Pons (tissue), 1 donor: ENCODE measurements at regions not wholly inside any gene's neighbourhood (a gene's known extent, or its start where the extent isn't known, plus 50 kb on each side); places are given as distances from the start of the nearest gene placed in this dataset.
"Not testable (repeated sequence)": the region's sequence is repeated elsewhere in the genome, so short reads cannot be mapped to it uniquely, and the experiment has no call there.

Experiments
- DNase-seq: peaks from one replicate; pipeline ENCODE4 v3.0.0-alpha.2; 2016; ENCODE audit warnings: low spot score

GRCh38 chr11:13169709-13170108 is 107.9 kb upstream of the BMAL1 start:
- DNase-seq = no peak

GRCh38 chr11:13174090-13174489 is 103.5 kb upstream of the BMAL1 start:
- no peak for DNase-seq

- peak; percentile 58 for DNase-seq
These were observed 94.3 kb upstream of the BMAL1 start for GRCh38 chr11:13183094-13183825.

GRCh38 chr11:13183826-13184196 is 93.8 kb upstream of the BMAL1 start:
- no peak for DNase-seq

GRCh38 chr11:13184295-13184794 is 93.2 kb upstream of the BMAL1 start:
- no peak for DNase-seq

GRCh38 chr11:13188179-13188578 is 89.4 kb upstream of the BMAL1 start:
- DNase-seq = no peak

- peak; percentile 78 for DNase-seq
These were observed 87.8 kb upstream of the BMAL1 start for GRCh38 chr11:13189561-13190426.

GRCh38 chr11:13193613-13194012 is 84.0 kb upstream of the BMAL1 start:
- no peak for DNase-seq

GRCh38 chr11:13197374-13197773 is 80.2 kb upstream of the BMAL1 start:
- not testable (repeated sequence) for DNase-seq

GRCh38 chr11:13205486-13205885 is 72.1 kb upstream of the BMAL1 start:
- DNase-seq = peak; percentile 48

- DNase-seq = no peak
These were observed 71.4 kb upstream of the BMAL1 start for GRCh38 chr11:13206086-13206640.

GRCh38 chr11:13207270-13207664 is 70.3 kb upstream of the BMAL1 start:
- DNase-seq = no peak

- peak; percentile 15 for DNase-seq
These were observed 69.7 kb upstream of the BMAL1 start for GRCh38 chr11:13207665-13208594.

GRCh38 chr11:13208921-13209320 is 68.7 kb upstream of the BMAL1 start:
- DNase-seq = no peak

- no peak for DNase-seq
These were observed 68.2 kb upstream of the BMAL1 start for GRCh38 chr11:13209379-13209778.

- DNase-seq = peak; percentile 53
These were observed 67.2 kb upstream of the BMAL1 start for GRCh38 chr11:13210424-13210823.

GRCh38 chr11:13214276-13214675 is 63.3 kb upstream of the BMAL1 start:
- no peak for DNase-seq

GRCh38 chr11:13215149-13215548 is 62.4 kb upstream of the BMAL1 start:
- DNase-seq = no peak

GRCh38 chr11:13216019-13216710 is 61.4 kb upstream of the BMAL1 start:
- DNase-seq = no peak

- DNase-seq = no peak
These were observed 60.9 kb upstream of the BMAL1 start for GRCh38 chr11:13216711-13217075.

- not testable (repeated sequence) for DNase-seq
These were observed 58.9 kb upstream of the BMAL1 start for GRCh38 chr11:13218685-13219084.
